ENCODE measurements at regions not wholly inside any gene's neighbourhood (a gene's known extent, or its start where the extent isn't known, plus 50 kb on each side); places are given as distances from the start of the nearest gene placed in this dataset.

GRCh38 chr3:14057701-14058100 is 67.0 kb downstream of the CHCHD4 start:
- H3K27ac ChIP-seq = no peak overlapping the region
- TF ChIP-seq CTCF (conservative IDR thresholded peaks at IDR 0.05) (no peak), ZFX (IDR thresholded peaks at IDR 0.05) (no peak)

- H3K27ac ChIP-seq = no peak overlapping the region
- TF ChIP-seq CTCF (conservative IDR thresholded peaks at IDR 0.05) (no peak), ZFX (IDR thresholded peaks at IDR 0.05) (no peak)
These were observed 76.8 kb downstream of the CHCHD4 start for GRCh38 chr3:14047841-14048240.

GRCh38 chr3:14047027-14047426 is 77.6 kb downstream of the CHCHD4 start:
- TF ChIP-seq ZFX (IDR thresholded peaks at IDR 0.05) (no peak), CTCF (conservative IDR thresholded peaks at IDR 0.05) (no peak)
- H3K27ac ChIP-seq = no peak overlapping the region

GRCh38 chr3:14042680-14043079 is 82.0 kb downstream of the CHCHD4 start:
- no peak overlapping the region for H3K27ac ChIP-seq
- TF ChIP-seq CTCF (conservative IDR thresholded peaks at IDR 0.05) (no peak), ZFX (IDR thresholded peaks at IDR 0.05) (no peak)

- TF ChIP-seq CTCF (conservative IDR thresholded peaks at IDR 0.05) (no peak), ZFX (IDR thresholded peaks at IDR 0.05) (no peak)
- no peak overlapping the region for H3K27ac ChIP-seq
These were observed 85.5 kb downstream of the CHCHD4 start for GRCh38 chr3:14039149-14039548.

- no peak overlapping the region for H3K27ac ChIP-seq
- no peak for TF ChIP-seq ZFX (IDR thresholded peaks at IDR 0.05)
- TF ChIP-seq CTCF (conservative IDR thresholded peaks at IDR 0.05) = no peak
These were observed 87.5 kb downstream of the CHCHD4 start for GRCh38 chr3:14037211-14037610.

- H3K27ac ChIP-seq = no peak overlapping the region
- no peak for TF ChIP-seq ZFX (IDR thresholded peaks at IDR 0.05)
- no peak for TF ChIP-seq CTCF (conservative IDR thresholded peaks at IDR 0.05)
These were observed 91.6 kb downstream of the CHCHD4 start for GRCh38 chr3:14033023-14033422.
